OCI-LY3 (cell line): ENCODE measurements at regions not wholly inside any gene's neighbourhood (a gene's known extent, or its start where the extent isn't known, plus 50 kb on each side); places are given as distances from the start of the nearest gene placed in this dataset.

Experiments
- H2AFZ ChIP-seq: fragments of 200-600, 300-600 bp; shearing (Covaris generic); 2 replicates; pipeline ENCODE4 v1.6.0; 2014; ENCODE audit warnings: antibody characterized with exemption, low read depth, low read length
- H3K27ac ChIP-seq: fragments of 200-600, 300-600 bp; sonication (generic); 2 replicates; pipeline ENCODE4 v1.5.1; 2014; ENCODE audit warnings: mild to moderate bottlenecking, low read length, moderate library complexity, mixed read lengths
- H3K27me3 ChIP-seq: fragments of 200-600, 300-600 bp; sonication (generic); 2 replicates; pipeline ENCODE4 v1.6.1; 2014; ENCODE audit warnings: low read depth, low read length, mixed read lengths
- H3K36me3 ChIP-seq: fragments of 200-600, 300-600 bp; sonication (generic); replicated peaks from 2 replicates; pipeline ENCODE3; 2014; ENCODE audit warnings: low read depth, low read length, mixed read lengths
- H3K4me1 ChIP-seq: fragments of 300-600, 200-600 bp; sonication (generic); 2 replicates; pipeline ENCODE4 v1.6.1; 2014; ENCODE audit warnings: low read length, mixed read lengths
- H3K4me2 ChIP-seq: fragments of 200-600, 300-600 bp; sonication (generic); 2 replicates; pipeline ENCODE4 v1.6.1; 2014; ENCODE audit warnings: low read length, mixed read lengths
- H3K4me3 ChIP-seq: fragments of 300-600, 200-600 bp; sonication (generic); 2 replicates; pipeline ENCODE4 v1.5.1; 2014; ENCODE audit warnings: antibody characterized with exemption, mild to moderate bottlenecking, low read length, moderate library complexity
- H3K79me2 ChIP-seq: fragments of 300-600, 200-600 bp; shearing (Covaris generic); 2 replicates; pipeline ENCODE4 v1.6.1; 2014; ENCODE audit warnings: mild to moderate bottlenecking, low read length, mixed read lengths
- H3K9ac ChIP-seq: fragments of 300-600, 200-600 bp; shearing (Covaris generic); 2 replicates; pipeline ENCODE4 v1.6.0; 2014; ENCODE audit warnings: mild to moderate bottlenecking, low read length, moderate library complexity
- H3K9me3 ChIP-seq: fragments of 200-600, 300-600 bp; shearing (Covaris generic); 2 replicates; pipeline ENCODE4 v1.6.1; 2014; ENCODE audit warnings: low read length, mixed read lengths; ENCODE audit not compliant: insufficient read depth
- H4K20me1 ChIP-seq: fragments of 200-600, 300-600 bp; sonication (generic); 2 replicates; pipeline ENCODE4 v1.6.1; 2016; ENCODE audit warnings: low read length, mixed read lengths; ENCODE audit not compliant: insufficient read depth
- CTCF ChIP-seq: fragments of 200-600, 300-600 bp; sonication (generic); IDR thresholded peaks from 2 replicates; pipeline ENCODE4 v1.5.1; 2014; ENCODE audit warnings: antibody characterized with exemption, low read length, low read depth
- EZH2phosphoT487 ChIP-seq: fragments of 200-600 bp; shearing (Covaris generic); IDR thresholded peaks from 2 replicates; pipeline ENCODE4 v1.6.1; 2018; ENCODE audit warnings: antibody characterized with exemption, mixed run types, low read depth

- H3K4me2 ChIP-seq: no peak overlapping the region
- no peaks in the 10 kb centered on the region for H4K20me1 ChIP-seq
- H3K27ac ChIP-seq: no peak overlapping the region
- no peak overlapping the region for H3K4me3 ChIP-seq
- H2AFZ ChIP-seq: no peak overlapping the region
- no peaks in the 10 kb centered on the region for H3K4me1 ChIP-seq
- no peaks in the 10 kb centered on the region for H3K9me3 ChIP-seq
- H3K9ac ChIP-seq: no peak overlapping the region
- no peaks in the 10 kb centered on the region for H3K79me2 ChIP-seq
- no peaks in the 10 kb centered on the region for H3K36me3 ChIP-seq
- TF ChIP-seq EZH2phosphoT487: no peak
- TF ChIP-seq CTCF: no peak
- peaks cover 2% of the 10 kb centered on the region; the same call in 1 of the 2 replicates for H3K27me3 ChIP-seq
Observed at GRCh38 chr6:25173246-25173645, 105.9 kb upstream of the CARMIL1 start.

GRCh38 chr6:25173951-25174474 is 105.2 kb upstream of the CARMIL1 start:
- H3K4me3 ChIP-seq: no peak overlapping the region
- H3K9me3 ChIP-seq: no peaks in the 10 kb centered on the region
- no peaks in the 10 kb centered on the region for H3K36me3 ChIP-seq
- no peaks in the 10 kb centered on the region for H4K20me1 ChIP-seq
- H3K27me3 ChIP-seq: peaks cover 9% of the 10 kb centered on the region; the same call in 1 of the 2 replicates
- no peak for TF ChIP-seq CTCF
- TF ChIP-seq EZH2phosphoT487: no peak
- no peak overlapping the region for H3K9ac ChIP-seq
- H3K4me2 ChIP-seq: no peak overlapping the region
- H3K27ac ChIP-seq: no peak overlapping the region
- H3K4me1 ChIP-seq: no peaks in the 10 kb centered on the region
- H2AFZ ChIP-seq: no peak overlapping the region
- no peaks in the 10 kb centered on the region for H3K79me2 ChIP-seq

- Histone ChIP-seq H3K27ac (no peak overlapping the region), H3K27me3 (peaks cover 13% of the 10 kb centered on the region; the same call in 1 of the 2 replicates), H3K9me3 (no peaks in the 10 kb centered on the region), H3K4me1 (no peaks in the 10 kb centered on the region), H3K4me2 (no peak overlapping the region), H3K36me3 (no peaks in the 10 kb centered on the region), H3K4me3 (no peak overlapping the region), H4K20me1 (no peaks in the 10 kb centered on the region), H3K9ac (no peak overlapping the region), H3K79me2 (no peaks in the 10 kb centered on the region), H2AFZ (no peak overlapping the region)
- TF ChIP-seq CTCF (no peak), EZH2phosphoT487 (no peak)
Observed at GRCh38 chr6:25174678-25175077, 104.5 kb upstream of the CARMIL1 start.

GRCh38 chr6:25175196-25175595 is 104.0 kb upstream of the CARMIL1 start:
- H3K27me3 ChIP-seq: peaks cover 13% of the 10 kb centered on the region; the same call in 1 of the 2 replicates
- H3K79me2 ChIP-seq: no peaks in the 10 kb centered on the region
- TF ChIP-seq CTCF: no peak
- TF ChIP-seq EZH2phosphoT487: no peak
- no peaks in the 10 kb centered on the region for H4K20me1 ChIP-seq
- H3K4me1 ChIP-seq: no peaks in the 10 kb centered on the region
- H3K4me2 ChIP-seq: no peak overlapping the region
- H3K9me3 ChIP-seq: no peaks in the 10 kb centered on the region
- no peak overlapping the region for H3K9ac ChIP-seq
- no peak overlapping the region for H3K4me3 ChIP-seq
- H2AFZ ChIP-seq: no peak overlapping the region
- H3K36me3 ChIP-seq: no peaks in the 10 kb centered on the region
- no peak overlapping the region for H3K27ac ChIP-seq
